22Rv1 (cell line): ENCODE measurements at regions not wholly inside any gene's neighbourhood (a gene's known extent, or its start where the extent isn't known, plus 50 kb on each side); places are given as distances from the start of the nearest gene placed in this dataset.

Experiments used
- H3K27ac ChIP-seq: fragments of 450-650 bp; 2 replicates; pipeline ENCODE4 v1.5.1; 2017
- ZFX ChIP-seq: fragments of 450-650 bp; IDR thresholded peaks from 2 replicates; pipeline ENCODE4 v1.6.1; 2017; ENCODE audit warnings: antibody characterized with exemption, borderline replicate concordance
- TF ChIP-seq, protein P1 (sequence below): fragments of 450-650 bp; IDR thresholded peaks from 2 replicates; pipeline ENCODE4 v1.5.1; 2017; ENCODE audit warnings: mild to moderate bottlenecking

DNA sequence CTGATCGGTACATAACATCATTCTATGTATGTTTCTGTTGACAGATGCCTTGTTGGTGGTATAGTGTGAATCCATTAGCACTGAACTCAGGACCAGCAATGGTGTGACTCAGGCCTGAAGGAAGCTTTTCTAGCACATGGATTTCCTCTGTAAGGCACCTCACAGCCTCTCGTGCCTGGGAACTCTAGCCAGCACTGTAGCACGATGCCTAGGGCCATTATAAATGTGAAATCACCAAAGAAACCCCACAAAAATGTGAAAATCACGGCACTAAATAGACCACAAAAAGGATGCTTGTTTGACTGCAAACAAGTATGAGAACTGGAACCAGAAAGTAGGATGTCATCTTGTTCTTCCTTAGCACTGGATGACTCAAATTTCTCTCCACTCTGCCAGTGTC is 63.7 kb upstream of the NKX2-2 start:
- TF ChIP-seq ZFX, result no peak
- TF ChIP-seq, protein P1, sequence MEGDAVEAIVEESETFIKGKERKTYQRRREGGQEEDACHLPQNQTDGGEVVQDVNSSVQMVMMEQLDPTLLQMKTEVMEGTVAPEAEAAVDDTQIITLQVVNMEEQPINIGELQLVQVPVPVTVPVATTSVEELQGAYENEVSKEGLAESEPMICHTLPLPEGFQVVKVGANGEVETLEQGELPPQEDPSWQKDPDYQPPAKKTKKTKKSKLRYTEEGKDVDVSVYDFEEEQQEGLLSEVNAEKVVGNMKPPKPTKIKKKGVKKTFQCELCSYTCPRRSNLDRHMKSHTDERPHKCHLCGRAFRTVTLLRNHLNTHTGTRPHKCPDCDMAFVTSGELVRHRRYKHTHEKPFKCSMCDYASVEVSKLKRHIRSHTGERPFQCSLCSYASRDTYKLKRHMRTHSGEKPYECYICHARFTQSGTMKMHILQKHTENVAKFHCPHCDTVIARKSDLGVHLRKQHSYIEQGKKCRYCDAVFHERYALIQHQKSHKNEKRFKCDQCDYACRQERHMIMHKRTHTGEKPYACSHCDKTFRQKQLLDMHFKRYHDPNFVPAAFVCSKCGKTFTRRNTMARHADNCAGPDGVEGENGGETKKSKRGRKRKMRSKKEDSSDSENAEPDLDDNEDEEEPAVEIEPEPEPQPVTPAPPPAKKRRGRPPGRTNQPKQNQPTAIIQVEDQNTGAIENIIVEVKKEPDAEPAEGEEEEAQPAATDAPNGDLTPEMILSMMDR, result no peak
- H3K27ac ChIP-seq, result no peak overlapping the region

DNA sequence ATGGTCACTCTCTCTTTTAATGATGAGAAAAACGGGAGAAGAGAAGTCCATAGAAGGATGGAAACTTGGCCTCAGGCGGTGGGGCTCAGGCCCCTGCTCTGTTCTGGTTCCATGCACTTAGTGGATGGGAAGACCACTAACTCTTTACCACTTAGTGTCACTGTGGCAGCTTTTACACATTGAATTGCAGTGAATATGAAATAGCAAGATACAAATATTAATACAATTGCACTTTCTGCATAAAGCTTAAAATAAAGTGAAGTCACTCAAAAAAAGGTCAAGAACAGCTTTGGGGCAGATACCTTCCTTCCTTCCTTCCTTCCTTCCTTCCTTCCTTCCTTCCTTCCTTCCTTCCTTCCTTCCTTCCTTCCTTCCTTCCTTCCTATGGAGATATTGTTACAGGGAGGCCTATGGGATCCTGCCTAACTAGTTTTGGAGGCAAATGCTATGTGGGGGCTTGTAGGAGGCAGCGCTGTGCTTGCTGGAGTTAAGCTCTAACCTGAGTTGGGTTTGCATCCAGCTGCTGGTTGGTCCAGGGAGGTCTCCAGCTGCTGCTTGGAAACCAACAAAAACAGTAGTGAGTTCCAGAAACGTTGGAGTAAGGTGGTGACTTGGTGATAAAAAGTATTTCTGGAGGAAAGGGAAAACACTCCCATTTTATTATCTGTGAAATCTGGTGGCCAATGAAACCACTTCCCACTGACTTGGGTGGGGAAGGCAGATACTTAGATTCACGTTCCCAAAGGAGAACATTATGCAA is 62.3 kb upstream of the NKX2-2 start:
- H3K27ac ChIP-seq, result no peak overlapping the region
- TF ChIP-seq, protein P1, result no peak
- no peak for TF ChIP-seq ZFX

- H3K27ac ChIP-seq, result no peak overlapping the region
- no peak for TF ChIP-seq ZFX
- TF ChIP-seq, protein P1, result no peak
These were observed 61.3 kb upstream of the NKX2-2 start for GRCh38 chr20:21575167-21575566.

- TF ChIP-seq, protein P1, result no peak
- no peak for TF ChIP-seq ZFX
- H3K27ac ChIP-seq, result no peak overlapping the region
These were observed 60.6 kb upstream of the NKX2-2 start for GRCh38 chr20:21574443-21574842.

GRCh38 chr20:21573259-21573658 is 59.4 kb upstream of the NKX2-2 start:
- TF ChIP-seq ZFX, result no peak
- TF ChIP-seq, protein P1, result no peak
- H3K27ac ChIP-seq, result no peak overlapping the region

- no peak overlapping the region for H3K27ac ChIP-seq
- TF ChIP-seq, protein P1, result peak; percentile 89
- TF ChIP-seq ZFX, result no peak
These were observed 58.2 kb upstream of the NKX2-2 start for GRCh38 chr20:21571841-21572690.

DNA sequence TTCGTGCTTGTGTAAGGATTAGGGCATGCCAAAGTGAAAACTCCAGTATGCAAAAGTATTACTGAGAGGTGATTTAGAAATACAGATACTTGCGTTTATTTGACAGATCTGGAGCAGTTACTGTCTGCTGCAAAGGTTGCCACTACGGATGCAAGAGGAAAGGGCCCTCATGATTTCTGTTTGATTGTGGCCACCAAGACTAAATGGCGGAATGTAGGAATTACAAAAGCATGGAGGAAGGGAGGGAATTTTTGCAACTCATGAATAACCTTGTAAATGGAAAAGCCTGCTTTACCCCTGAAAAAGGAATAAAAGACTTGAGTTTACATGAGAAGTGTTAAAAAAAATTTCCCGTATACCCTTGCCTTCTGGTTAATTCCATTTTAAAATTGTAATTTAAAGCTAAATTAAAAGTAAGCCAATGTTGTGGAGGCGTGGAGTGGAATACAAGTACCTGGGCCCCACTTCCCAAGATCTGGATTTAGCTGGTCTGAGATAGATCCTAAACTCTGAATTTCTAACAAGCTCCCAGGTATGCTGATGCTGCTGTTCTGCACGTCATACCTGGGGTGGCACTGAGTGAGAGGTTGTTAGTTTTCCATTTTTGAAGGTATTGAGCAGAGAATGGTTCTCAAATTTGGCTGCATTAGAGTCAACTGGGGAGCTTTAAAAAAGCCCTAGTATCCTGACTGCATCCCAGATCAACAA is 56.6 kb upstream of the NKX2-2 start:
- no peak overlapping the region for H3K27ac ChIP-seq
- TF ChIP-seq ZFX, result no peak
- TF ChIP-seq, protein P1, result no peak
